Peyer's patch (tissue), 4 donors: ENCODE measurements at regions not wholly inside any gene's neighbourhood (a gene's known extent, or its start where the extent isn't known, plus 50 kb on each side); places are given as distances from the start of the nearest gene placed in this dataset.

Experiments
- DNase-seq, 3 donors: peaks; one replicate each; pipeline ENCODE4 v3.0.0-alpha.2; 2017 to 2019
- H3K27ac ChIP-seq, 4 donors: fragments of 200-600 bp; sonication (generic); one replicate each; pipeline ENCODE4 v1.5.1; 2016 to 2019
- H3K27me3 ChIP-seq, 2 donors: fragments of 200-600 bp; sonication (generic); one replicate each; pipeline ENCODE4 v1.5.1; 2019
- H3K36me3 ChIP-seq, 3 donors: fragments of 200-600 bp; sonication (generic); one replicate each; pipeline ENCODE4 v1.5.1; 2016 to 2019
- H3K4me1 ChIP-seq, 4 donors: fragments of 200-600 bp; sonication (generic); one replicate each; pipeline ENCODE4 v1.5.1; 2016 to 2019
- H3K4me3 ChIP-seq, 4 donors: fragments of 200-600 bp; sonication (generic); 1 replicate in 3 of 4; 2 replicates in 1 of 4; pipeline ENCODE4 v1.5.1; 2016 to 2019; ENCODE audit warnings: mild to moderate bottlenecking in 1 of 4
- H3K9me3 ChIP-seq, 4 donors: fragments of 200-600 bp; sonication (generic); one replicate each; pipeline ENCODE4 v1.5.1; 2016 to 2019; ENCODE audit warnings: mild to moderate bottlenecking in 1 of 4
- CTCF ChIP-seq, 6 experiments: fragments of 450-650 bp in 4 of 6; fragments of 200-600 bp in 2 of 6; sonication (generic) in 1 of 6; IDR thresholded peaks; one replicate each; pipeline ENCODE4 v1.5.1; 2017 to 2019; ENCODE audit warnings: antibody characterized with exemption in 6 of 6, mild to moderate bottlenecking in 3 of 6, moderate library complexity in 1 of 6
- POLR2A ChIP-seq, 2 donors: fragments of 450-650 bp; IDR thresholded peaks; one replicate each; pipeline ENCODE4 v1.5.1; 2017; ENCODE audit warnings: antibody characterized with exemption in 2 of 2, mild to moderate bottlenecking in 2 of 2, moderate library complexity in 2 of 2

GRCh38 chr4:184286358-184286757 lies 68.7 kb upstream of the ENPP6 start:
- TF ChIP-seq CTCF (IDR thresholded peaks at IDR 0.05) (no peak), POLR2A (IDR thresholded peaks at IDR 0.05) (no peak)
- no peaks in the 10 kb centered on the region for H3K27me3 ChIP-seq
- H3K4me3 ChIP-seq = no peak overlapping the region
- peaks cover 0 to 18% (median 4%) of the 10 kb centered on the region in 4 donors for H3K4me1 ChIP-seq
- H3K9me3 ChIP-seq = no peaks in the 10 kb centered on the region
- no peak for DNase-seq
- no peak overlapping the region for H3K27ac ChIP-seq
- no peaks in the 10 kb centered on the region for H3K36me3 ChIP-seq

GRCh38 chr4:184284742-184285141 lies 67.1 kb upstream of the ENPP6 start:
- H3K36me3 ChIP-seq = no peaks in the 10 kb centered on the region
- no peaks in the 10 kb centered on the region for H3K9me3 ChIP-seq
- H3K27me3 ChIP-seq = no peaks in the 10 kb centered on the region
- no peak for DNase-seq
- no peak overlapping the region for H3K4me3 ChIP-seq
- TF ChIP-seq POLR2A (IDR thresholded peaks at IDR 0.05) (no peak), CTCF (IDR thresholded peaks at IDR 0.05) (no peak)
- H3K27ac ChIP-seq = peak overlapping the region in 1 of 4 donors; percentile 67
- peaks cover 0 to 18% (median 4%) of the 10 kb centered on the region in 4 donors for H3K4me1 ChIP-seq

- H3K27ac ChIP-seq = peak overlapping the region in 2 of 4 donors; percentile 53 to 67
- DNase-seq = no peak
- H3K4me1 ChIP-seq = peaks cover 0 to 18% (median 4%) of the 10 kb centered on the region in 4 donors
- no peaks in the 10 kb centered on the region for H3K27me3 ChIP-seq
- no peaks in the 10 kb centered on the region for H3K9me3 ChIP-seq
- TF ChIP-seq POLR2A (IDR thresholded peaks at IDR 0.05) (no peak), CTCF (IDR thresholded peaks at IDR 0.05) (no peak)
- no peaks in the 10 kb centered on the region for H3K36me3 ChIP-seq
- no peak overlapping the region for H3K4me3 ChIP-seq
These were observed 66.6 kb upstream of the ENPP6 start for GRCh38 chr4:184284336-184284690.

GRCh38 chr4:184283659-184284335 lies 66.1 kb upstream of the ENPP6 start:
- TF ChIP-seq POLR2A (IDR thresholded peaks at IDR 0.05) = no peak
- TF ChIP-seq CTCF (IDR thresholded peaks at IDR 0.05) = no peak
- H3K4me1 ChIP-seq = peaks cover 0 to 18% (median 2%) of the 10 kb centered on the region in 4 donors
- peak overlapping the region in 3 of 4 donors; percentile 4 to 67 (median 53) for H3K27ac ChIP-seq
- peak overlapping the region in 1 of 4 donors; percentile 2 for H3K4me3 ChIP-seq
- no peaks in the 10 kb centered on the region for H3K27me3 ChIP-seq
- H3K36me3 ChIP-seq = no peaks in the 10 kb centered on the region
- H3K9me3 ChIP-seq = no peaks in the 10 kb centered on the region
- no peak for DNase-seq

GRCh38 chr4:184282895-184283654 lies 65.4 kb upstream of the ENPP6 start:
- Histone ChIP-seq H3K9me3 (no peaks in the 10 kb centered on the region), H3K27me3 (no peaks in the 10 kb centered on the region), H3K36me3 (no peaks in the 10 kb centered on the region), H3K27ac (peak overlapping the region in 3 of 4 donors; percentile 4 to 67 (median 62)), H3K4me3 (no peak overlapping the region), H3K4me1 (peaks cover 0 to 18% (median 2%) of the 10 kb centered on the region in 4 donors)
- DNase-seq = peak in 2 of 3 donors; percentile 64 to 65
- TF ChIP-seq POLR2A (IDR thresholded peaks at IDR 0.05) (no peak), CTCF (IDR thresholded peaks at IDR 0.05) (no peak)
